ENCODE measurements at regions not wholly inside any gene's neighbourhood (a gene's known extent, or its start where the extent isn't known, plus 50 kb on each side); places are given as distances from the start of the nearest gene placed in this dataset.

- TF ChIP-seq CTCF (IDR thresholded peaks at IDR 0.05; ENCODE audit: low read depth, low read length): no peak
- TF ChIP-seq EZH2phosphoT487 (IDR thresholded peaks at IDR 0.05; ENCODE audit: low read depth): no peak
Measured at GRCh38 chr7:17558558-17559332, 260.3 kb downstream of the AHR start.
